ENCODE measurements at regions not wholly inside any gene's neighbourhood (a gene's known extent, or its start where the extent isn't known, plus 50 kb on each side); places are given as distances from the start of the nearest gene placed in this dataset.

DNA sequence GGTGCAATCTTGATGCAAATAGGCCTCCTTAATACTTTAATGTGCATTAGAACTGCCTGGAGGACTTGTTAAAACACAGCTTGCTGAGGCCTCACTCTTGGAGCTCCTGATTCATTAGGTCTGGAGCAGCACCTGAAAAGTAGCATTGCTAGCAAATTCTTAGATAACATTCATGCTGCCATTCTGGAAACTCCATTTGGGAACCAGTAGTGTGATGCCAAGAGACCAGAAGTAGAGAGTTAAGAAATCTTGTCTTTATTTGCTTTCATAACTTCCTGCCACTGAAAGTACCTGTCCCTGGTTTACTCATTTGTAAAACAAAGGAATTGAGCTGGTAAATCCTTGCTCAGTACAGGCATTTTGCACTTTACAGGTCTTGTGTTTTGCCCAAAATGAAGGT, 72.0 kb downstream of the RAP2B start:
- Histone ChIP-seq H3K27ac (no peak overlapping the region), H3K36me3 (no peaks in the 10 kb centered on the region), H3K27me3 (no peaks in the 10 kb centered on the region), H3K4me3 (no peak overlapping the region), H3K4me1 (no peaks in the 10 kb centered on the region), H3K9me3 (no peaks in the 10 kb centered on the region)
- ATAC-seq: no peak
- DNase-seq: no peak
- TF ChIP-seq CTCF (IDR thresholded peaks at IDR 0.05) (no peak), POLR2A (IDR thresholded peaks at IDR 0.05) (no peak)
- intact Hi-C loops (cut with DNase I): no loop called here

DNA sequence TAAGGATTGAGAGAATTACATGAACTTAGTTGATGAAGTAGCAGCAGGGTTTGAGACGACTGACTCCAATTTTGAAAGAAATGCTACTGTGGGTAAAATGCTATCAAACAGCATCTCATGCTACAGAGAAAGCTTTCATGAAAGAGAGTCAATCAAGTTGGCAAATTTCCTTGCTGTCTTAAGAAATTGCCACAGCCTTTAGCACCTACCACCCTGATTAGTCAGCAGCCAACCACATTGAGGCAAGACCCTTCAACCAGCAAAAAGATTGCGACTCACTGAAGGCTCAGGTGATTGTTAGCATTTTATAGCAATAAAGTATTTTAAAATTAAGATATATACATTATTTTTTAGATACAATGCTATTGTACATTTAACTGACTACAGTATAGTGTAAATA, 80.9 kb downstream of the RAP2B start:
- ATAC-seq: no peak
- H3K9me3 ChIP-seq: peaks cover 0 to 11% (median 0%) of the 10 kb centered on the region in 12 donors
- no peak overlapping the region for H3K4me3 ChIP-seq
- no peaks in the 10 kb centered on the region for H3K36me3 ChIP-seq
- no peak overlapping the region for H3K27ac ChIP-seq
- intact Hi-C loops (cut with DNase I): no loop called here
- no peak for DNase-seq
- 89 to 96% (median 95%) methylated on average over 2 of the region's 2 CpGs for WGBS, 4 donors
- TF ChIP-seq POLR2A (IDR thresholded peaks at IDR 0.05) (no peak), CTCF (IDR thresholded peaks at IDR 0.05) (no peak)
- H3K27me3 ChIP-seq: no peaks in the 10 kb centered on the region
- peaks cover 0 to 12% (median 0%) of the 10 kb centered on the region in 12 donors for H3K4me1 ChIP-seq

DNA sequence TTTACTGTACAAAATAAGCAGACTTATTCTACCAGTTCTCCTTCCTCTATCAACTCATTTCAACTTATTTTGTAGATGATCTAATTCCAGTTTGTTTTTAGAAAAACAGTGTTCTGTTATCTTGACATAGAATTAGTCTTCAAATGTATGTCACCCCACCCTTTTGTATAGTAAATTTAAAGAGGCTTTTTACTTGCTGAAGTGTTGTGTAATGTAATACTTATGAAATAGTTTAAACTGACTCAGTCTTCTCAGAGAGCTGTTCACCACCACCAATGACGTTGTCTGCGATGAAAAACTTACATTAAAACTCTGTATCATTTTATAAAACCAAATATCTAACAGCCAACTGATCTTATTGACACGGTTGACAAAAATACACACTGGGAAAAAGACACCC, 82.9 kb downstream of the RAP2B start:
- Histone ChIP-seq H3K27ac (peak overlapping the region in 1 of 12 donors; percentile 46), H3K4me1 (peaks cover 0 to 19% (median 0%) of the 10 kb centered on the region in 12 donors), H3K9me3 (peaks cover 0 to 11% (median 0%) of the 10 kb centered on the region in 12 donors), H3K27me3 (no peaks in the 10 kb centered on the region), H3K4me3 (no peak overlapping the region), H3K36me3 (no peaks in the 10 kb centered on the region)
- ATAC-seq (no peak), DNase-seq (no peak)
- 89 to 99% (median 91%) methylated on average over 3 of the region's 3 CpGs for WGBS, 4 donors
- intact Hi-C loops (cut with DNase I): no loop called here
- no peak for TF ChIP-seq CTCF (IDR thresholded peaks at IDR 0.05)
- no peak for TF ChIP-seq POLR2A (IDR thresholded peaks at IDR 0.05)

- peak overlapping the region in 1 of 12 donors; percentile 46 for H3K27ac ChIP-seq
- no peak for TF ChIP-seq CTCF (IDR thresholded peaks at IDR 0.05)
- TF ChIP-seq POLR2A (IDR thresholded peaks at IDR 0.05): no peak
Measured at GRCh38 chr3:153245661-153246060, 83.6 kb downstream of the RAP2B start.

More at GRCh38 chr3:153245661-153246060, 83.6 kb downstream of the RAP2B start:
- no peaks in the 10 kb centered on the region for H3K36me3 ChIP-seq
- WGBS, 4 donors: 94 to 99% (median 94%) methylated on average over 2 of the region's 2 CpGs
- no peak for ATAC-seq
- no peak overlapping the region for H3K4me3 ChIP-seq
- intact Hi-C loops (cut with DNase I): no loop called here
- H3K9me3 ChIP-seq: peaks cover 0 to 11% (median 0%) of the 10 kb centered on the region in 12 donors
- DNase-seq: no peak
- H3K27me3 ChIP-seq: no peaks in the 10 kb centered on the region
- peaks cover 0 to 19% (median 0%) of the 10 kb centered on the region in 12 donors for H3K4me1 ChIP-seq

All from heart left ventricle (tissue), 16 donors.